ENCODE measurements at regions not wholly inside any gene's neighbourhood (a gene's known extent, or its start where the extent isn't known, plus 50 kb on each side); places are given as distances from the start of the nearest gene placed in this dataset.

DNA sequence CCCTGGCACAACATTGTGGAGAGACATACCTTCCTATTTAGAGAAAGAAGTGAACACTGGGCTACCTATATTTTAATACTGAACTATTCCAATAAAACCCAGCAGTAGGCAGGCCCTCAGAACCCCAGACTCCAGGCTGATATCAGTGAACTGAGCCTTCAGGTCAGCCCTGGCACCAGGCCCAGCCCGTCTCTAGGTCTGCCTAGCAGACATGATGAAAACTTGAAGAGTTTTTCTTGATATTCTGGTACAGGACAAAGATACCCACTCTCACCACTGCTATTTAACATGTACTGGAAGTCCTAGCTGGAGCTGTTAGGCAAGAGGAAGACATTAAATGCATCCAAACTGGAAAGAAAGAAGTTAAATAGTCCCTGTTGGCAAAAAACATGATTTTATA is 396.6 kb upstream of the SPRY2 start:
- no peak overlapping the region for H3K4me3 ChIP-seq (replicated peaks; ENCODE audit: insufficient read depth, low read length)
- no peak overlapping the region for H3K27ac ChIP-seq (replicated peaks)
- no peaks in the 10 kb centered on the region for H3K27me3 ChIP-seq (ENCODE audit: insufficient read depth, poor library complexity, severe bottlenecking)
- DNase-seq (ENCODE audit: low read depth in 1 of 2, low spot score in 1 of 2): no peak
- TF ChIP-seq SPI1 (IDR thresholded peaks at IDR 0.05; ENCODE audit: borderline replicate concordance, low read depth) (no peak), POLR2AphosphoS5 (IDR thresholded peaks at IDR 0.05; ENCODE audit: low read depth) (no peak)
- TF ChIP-seq, protein P1, sequence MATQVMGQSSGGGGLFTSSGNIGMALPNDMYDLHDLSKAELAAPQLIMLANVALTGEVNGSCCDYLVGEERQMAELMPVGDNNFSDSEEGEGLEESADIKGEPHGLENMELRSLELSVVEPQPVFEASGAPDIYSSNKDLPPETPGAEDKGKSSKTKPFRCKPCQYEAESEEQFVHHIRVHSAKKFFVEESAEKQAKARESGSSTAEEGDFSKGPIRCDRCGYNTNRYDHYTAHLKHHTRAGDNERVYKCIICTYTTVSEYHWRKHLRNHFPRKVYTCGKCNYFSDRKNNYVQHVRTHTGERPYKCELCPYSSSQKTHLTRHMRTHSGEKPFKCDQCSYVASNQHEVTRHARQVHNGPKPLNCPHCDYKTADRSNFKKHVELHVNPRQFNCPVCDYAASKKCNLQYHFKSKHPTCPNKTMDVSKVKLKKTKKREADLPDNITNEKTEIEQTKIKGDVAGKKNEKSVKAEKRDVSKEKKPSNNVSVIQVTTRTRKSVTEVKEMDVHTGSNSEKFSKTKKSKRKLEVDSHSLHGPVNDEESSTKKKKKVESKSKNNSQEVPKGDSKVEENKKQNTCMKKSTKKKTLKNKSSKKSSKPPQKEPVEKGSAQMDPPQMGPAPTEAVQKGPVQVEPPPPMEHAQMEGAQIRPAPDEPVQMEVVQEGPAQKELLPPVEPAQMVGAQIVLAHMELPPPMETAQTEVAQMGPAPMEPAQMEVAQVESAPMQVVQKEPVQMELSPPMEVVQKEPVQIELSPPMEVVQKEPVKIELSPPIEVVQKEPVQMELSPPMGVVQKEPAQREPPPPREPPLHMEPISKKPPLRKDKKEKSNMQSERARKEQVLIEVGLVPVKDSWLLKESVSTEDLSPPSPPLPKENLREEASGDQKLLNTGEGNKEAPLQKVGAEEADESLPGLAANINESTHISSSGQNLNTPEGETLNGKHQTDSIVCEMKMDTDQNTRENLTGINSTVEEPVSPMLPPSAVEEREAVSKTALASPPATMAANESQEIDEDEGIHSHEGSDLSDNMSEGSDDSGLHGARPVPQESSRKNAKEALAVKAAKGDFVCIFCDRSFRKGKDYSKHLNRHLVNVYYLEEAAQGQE (IDR thresholded peaks at IDR 0.05; ENCODE audit: insufficient replicate concordance, low read depth): no peak

DNA sequence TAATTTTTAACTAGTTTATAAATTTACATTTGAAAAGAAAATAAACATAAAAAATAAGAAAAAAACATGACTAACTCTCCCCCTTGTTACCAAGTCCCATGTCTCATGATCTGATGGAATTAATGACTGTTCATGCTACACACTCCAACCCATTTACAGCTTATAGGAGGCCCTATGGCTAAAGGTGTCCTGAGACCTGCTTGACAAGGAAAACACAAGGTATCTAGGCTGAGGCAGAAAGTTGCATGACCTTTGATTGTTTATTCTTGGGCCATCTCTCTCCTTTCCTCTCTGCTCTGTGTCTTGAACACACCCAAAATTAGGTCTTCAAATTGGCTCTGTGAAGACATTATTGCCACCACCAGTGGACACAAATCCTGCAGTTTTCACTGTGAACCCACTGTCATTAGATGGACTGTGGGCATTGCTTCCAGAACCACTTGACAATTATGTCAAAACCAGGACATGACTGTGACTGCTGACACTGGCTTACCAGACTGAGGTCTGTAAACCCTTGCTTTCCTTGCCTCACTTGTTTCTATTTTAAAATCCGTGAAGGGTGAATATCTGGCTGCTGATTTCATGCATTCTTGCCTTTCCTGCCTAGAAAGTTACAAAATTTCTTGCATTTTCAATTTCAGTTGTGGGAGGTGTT is 386.5 kb upstream of the SPRY2 start:
- H3K4me3 ChIP-seq (replicated peaks; ENCODE audit: insufficient read depth, low read length): no peak overlapping the region
- TF ChIP-seq SPI1 (IDR thresholded peaks at IDR 0.05; ENCODE audit: borderline replicate concordance, low read depth): no peak
- no peak for TF ChIP-seq GABPA (IDR thresholded peaks at IDR 0.05; ENCODE audit: low read depth)
- TF ChIP-seq, protein P1 (IDR thresholded peaks at IDR 0.05; ENCODE audit: insufficient replicate concordance, low read depth): no peak
- TF ChIP-seq POLR2AphosphoS5 (IDR thresholded peaks at IDR 0.05; ENCODE audit: low read depth): no peak
- TF ChIP-seq, protein P2, sequence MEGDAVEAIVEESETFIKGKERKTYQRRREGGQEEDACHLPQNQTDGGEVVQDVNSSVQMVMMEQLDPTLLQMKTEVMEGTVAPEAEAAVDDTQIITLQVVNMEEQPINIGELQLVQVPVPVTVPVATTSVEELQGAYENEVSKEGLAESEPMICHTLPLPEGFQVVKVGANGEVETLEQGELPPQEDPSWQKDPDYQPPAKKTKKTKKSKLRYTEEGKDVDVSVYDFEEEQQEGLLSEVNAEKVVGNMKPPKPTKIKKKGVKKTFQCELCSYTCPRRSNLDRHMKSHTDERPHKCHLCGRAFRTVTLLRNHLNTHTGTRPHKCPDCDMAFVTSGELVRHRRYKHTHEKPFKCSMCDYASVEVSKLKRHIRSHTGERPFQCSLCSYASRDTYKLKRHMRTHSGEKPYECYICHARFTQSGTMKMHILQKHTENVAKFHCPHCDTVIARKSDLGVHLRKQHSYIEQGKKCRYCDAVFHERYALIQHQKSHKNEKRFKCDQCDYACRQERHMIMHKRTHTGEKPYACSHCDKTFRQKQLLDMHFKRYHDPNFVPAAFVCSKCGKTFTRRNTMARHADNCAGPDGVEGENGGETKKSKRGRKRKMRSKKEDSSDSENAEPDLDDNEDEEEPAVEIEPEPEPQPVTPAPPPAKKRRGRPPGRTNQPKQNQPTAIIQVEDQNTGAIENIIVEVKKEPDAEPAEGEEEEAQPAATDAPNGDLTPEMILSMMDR (IDR thresholded peaks at IDR 0.05; ENCODE audit: insufficient read depth, low read length): no peak
- H3K27ac ChIP-seq (replicated peaks): no peak overlapping the region
- DNase-seq (ENCODE audit: low read depth in 1 of 2, low spot score in 1 of 2): no peak
- no peaks in the 10 kb centered on the region for H3K27me3 ChIP-seq (ENCODE audit: insufficient read depth, poor library complexity, severe bottlenecking)

DNA sequence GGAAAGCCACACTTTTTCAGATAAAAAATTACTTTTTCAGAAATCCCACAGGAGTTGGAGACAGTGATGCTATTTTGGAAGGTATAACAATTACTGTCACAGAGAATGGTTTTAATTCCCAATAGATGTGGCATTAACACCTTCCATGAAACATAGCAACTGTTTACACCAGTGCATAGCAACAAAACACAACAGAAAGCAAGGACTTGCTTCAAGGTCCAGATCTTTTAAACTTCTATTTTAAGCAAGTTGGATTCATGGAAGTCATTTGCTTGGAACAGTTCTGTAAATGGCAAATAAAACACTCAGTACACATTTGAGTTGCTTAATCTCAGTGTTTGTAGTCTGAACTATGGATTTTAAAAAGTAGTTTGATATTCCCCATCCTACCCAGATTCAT is 385.9 kb upstream of the SPRY2 start:
- DNase-seq (ENCODE audit: low read depth in 1 of 2, low spot score in 1 of 2): no peak
- Histone ChIP-seq H3K27ac (replicated peaks) (no peak overlapping the region), H3K27me3 (ENCODE audit: insufficient read depth, poor library complexity, severe bottlenecking) (no peaks in the 10 kb centered on the region), H3K4me3 (replicated peaks; ENCODE audit: insufficient read depth, low read length) (no peak overlapping the region)
- no peak for TF ChIP-seq POLR2AphosphoS5 (IDR thresholded peaks at IDR 0.05; ENCODE audit: low read depth)
- no peak for TF ChIP-seq GABPA (IDR thresholded peaks at IDR 0.05; ENCODE audit: low read depth)
- TF ChIP-seq, protein P1 (IDR thresholded peaks at IDR 0.05; ENCODE audit: insufficient replicate concordance, low read depth): no peak
- TF ChIP-seq, protein P2 (IDR thresholded peaks at IDR 0.05; ENCODE audit: insufficient read depth, low read length): no peak

Measured in HL-60 (cell line).